GM19035 (cell line): ENCODE measurements at regions not wholly inside any gene's neighbourhood (a gene's known extent, or its start where the extent isn't known, plus 50 kb on each side); places are given as distances from the start of the nearest gene placed in this dataset.

ENCODE experiments used
- ATAC-seq: cut with Tn5 transposase; IDR thresholded peaks from one replicate; pipeline ENCODE4 v1.9.1; 2021; ENCODE audit not compliant: unreplicated experiment

GRCh38 chr10:121217331-121217730 lies 366.2 kb downstream of the WDR11 start:
- no peak for ATAC-seq

- no peak for ATAC-seq
These were observed 369.9 kb downstream of the WDR11 start for GRCh38 chr10:121221072-121221471.

- no peak for ATAC-seq
These were observed 370.8 kb downstream of the WDR11 start for GRCh38 chr10:121221991-121222390.

DNA sequence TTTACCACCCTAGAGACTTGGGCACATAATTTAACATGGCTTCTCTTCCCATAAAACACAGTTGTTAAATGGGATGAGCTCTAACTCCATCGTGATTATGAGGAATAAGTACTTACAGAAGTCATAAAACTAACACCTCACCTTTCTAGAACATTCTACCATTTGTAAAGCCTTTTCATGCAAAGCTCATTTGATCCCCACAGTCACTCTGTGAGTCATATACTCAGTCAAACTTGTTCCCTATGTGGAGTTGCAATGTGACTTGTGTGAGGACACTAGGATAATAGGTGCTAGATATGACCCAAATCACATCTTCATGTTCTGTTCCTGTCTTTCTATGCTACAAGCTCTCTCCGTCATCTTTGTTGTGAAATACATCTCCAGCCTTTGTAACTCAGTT lies 371.7 kb downstream of the WDR11 start:
- no peak for ATAC-seq

- no peak for ATAC-seq
These were observed 367.2 kb downstream of the FGFR2 start for GRCh38 chr10:121231079-121231478.

DNA sequence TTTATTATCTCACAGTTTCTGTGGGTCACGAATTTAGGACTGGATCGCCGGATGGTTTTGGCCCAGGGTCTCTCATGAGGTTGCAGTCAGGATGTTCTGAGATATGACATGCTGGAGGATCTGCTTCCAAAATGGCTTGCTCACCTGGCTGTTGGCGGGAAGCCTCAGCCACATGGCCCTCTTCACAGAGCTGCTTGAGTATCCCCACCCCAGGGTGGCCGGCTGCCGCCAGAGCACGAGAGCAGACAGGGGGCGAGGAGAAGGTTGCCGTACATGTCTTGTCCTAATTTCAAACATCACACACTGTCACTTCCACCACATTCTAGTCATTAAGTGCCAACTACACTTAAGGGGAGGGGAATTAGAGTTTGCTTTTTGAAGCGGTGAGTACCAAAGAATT lies 365.8 kb downstream of the FGFR2 start:
- no peak for ATAC-seq

- no peak for ATAC-seq
These were observed 362.6 kb downstream of the FGFR2 start for GRCh38 chr10:121235692-121236091.

- no peak for ATAC-seq
These were observed 361.6 kb downstream of the FGFR2 start for GRCh38 chr10:121236621-121237020.

GRCh38 chr10:121237718-121238117 lies 360.5 kb downstream of the FGFR2 start:
- no peak for ATAC-seq

GRCh38 chr10:121240011-121240410 lies 358.2 kb downstream of the FGFR2 start:
- ATAC-seq, result no peak

- ATAC-seq, result no peak
These were observed 357.7 kb downstream of the FGFR2 start for GRCh38 chr10:121240556-121240955.

- no peak for ATAC-seq
These were observed 356.9 kb downstream of the FGFR2 start for GRCh38 chr10:121241337-121241736.

DNA sequence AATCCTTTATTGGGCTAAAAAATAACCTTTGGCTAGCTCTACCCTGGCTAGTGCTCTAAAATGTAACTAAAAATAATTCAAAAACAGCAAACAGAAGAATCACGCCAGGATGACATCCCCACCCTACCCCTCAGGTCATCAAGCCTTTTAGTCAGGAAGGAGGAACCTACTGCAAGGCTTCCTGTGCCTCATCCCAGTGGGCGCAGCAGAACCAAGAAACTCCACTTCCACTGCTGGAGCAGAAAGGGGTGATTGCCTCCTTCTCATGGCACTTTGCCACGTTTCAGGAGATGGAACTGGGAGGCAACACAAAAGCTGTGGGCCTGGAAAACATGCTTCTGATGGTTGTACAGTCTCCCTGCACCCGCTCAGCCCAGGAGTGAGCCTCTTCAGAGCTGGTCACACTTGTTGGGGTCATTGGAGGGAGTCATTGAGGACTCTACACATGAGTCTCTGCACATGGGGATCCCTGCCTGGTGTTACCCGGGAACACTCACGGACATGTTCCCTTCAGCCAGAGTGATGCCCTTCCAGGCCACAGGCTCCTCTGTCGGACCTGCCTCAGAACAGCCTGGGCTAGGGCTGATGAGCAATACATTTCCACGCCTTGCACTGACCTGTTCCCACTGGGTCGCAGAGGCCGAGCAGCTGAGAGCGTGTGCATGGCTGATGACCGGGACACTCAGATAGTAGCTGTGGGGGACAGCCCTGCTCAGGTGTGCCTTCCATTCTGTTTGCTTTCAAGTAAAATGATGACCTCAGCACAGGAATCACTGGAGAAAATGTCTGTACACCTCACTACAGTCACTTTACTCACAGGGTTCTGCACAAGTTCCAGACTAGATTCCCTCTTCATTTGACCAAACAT lies 355.3 kb downstream of the FGFR2 start:
- no peak for ATAC-seq

GRCh38 chr10:121243609-121244241 lies 354.5 kb downstream of the FGFR2 start:
- no peak for ATAC-seq

DNA sequence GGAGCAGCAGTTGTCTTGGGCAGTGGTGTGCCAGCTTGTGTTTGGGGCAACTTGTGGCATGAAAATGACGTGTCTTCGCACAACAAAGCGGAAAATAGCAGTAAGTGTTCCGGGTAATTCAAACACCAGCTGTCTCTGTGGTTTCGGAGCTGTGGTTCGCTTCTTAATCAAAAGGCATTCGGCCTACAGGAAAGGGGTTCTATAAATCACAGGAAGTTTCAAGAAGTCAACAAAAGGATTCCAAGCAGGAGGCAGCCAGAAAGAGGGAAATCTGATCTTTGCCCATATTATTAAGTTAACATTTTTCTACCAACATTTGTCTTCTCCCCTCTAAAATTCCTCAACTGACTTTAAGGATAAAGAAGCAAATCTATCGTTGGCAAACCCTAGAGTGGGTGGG lies 353.4 kb downstream of the FGFR2 start:
- ATAC-seq, result no peak

DNA sequence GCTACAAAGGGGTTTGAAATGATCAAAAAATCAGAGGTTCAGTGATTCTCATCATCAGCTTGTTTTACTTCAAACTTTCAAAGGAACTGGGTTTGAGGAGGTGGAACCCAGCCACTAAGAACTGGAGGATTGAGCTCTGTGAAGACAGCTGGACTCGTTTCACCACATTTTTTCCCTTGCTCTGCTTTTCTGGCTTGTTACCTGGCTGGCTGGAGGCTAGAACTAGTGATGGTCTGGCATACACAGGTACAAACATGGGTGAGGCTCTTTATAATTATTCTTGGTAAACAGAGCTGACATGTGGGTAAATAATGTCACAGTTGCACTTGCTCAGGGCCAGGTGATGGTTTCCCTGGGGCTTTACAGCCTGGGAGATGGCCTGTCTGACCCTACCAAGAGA lies 352.5 kb downstream of the FGFR2 start:
- no peak for ATAC-seq

DNA sequence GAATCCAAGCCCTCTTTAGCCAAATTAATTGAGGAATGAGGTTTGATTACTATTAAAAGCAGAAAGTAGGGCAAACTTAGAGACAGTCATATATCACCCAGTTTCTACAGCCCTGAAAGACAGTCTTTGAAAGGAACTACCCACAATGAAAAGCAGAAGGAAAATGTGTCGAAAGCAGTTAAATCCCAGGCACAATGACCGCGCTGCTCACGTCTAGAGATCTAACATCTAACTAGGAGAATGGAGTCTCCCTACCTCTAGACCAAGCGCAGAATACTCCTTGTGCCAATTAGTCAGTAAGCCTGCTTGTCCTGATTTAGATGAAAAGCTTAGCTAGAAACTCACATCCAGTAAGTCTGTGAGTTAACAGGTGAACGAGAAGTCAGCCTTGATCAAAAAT lies 350.0 kb downstream of the FGFR2 start:
- ATAC-seq, result no peak

DNA sequence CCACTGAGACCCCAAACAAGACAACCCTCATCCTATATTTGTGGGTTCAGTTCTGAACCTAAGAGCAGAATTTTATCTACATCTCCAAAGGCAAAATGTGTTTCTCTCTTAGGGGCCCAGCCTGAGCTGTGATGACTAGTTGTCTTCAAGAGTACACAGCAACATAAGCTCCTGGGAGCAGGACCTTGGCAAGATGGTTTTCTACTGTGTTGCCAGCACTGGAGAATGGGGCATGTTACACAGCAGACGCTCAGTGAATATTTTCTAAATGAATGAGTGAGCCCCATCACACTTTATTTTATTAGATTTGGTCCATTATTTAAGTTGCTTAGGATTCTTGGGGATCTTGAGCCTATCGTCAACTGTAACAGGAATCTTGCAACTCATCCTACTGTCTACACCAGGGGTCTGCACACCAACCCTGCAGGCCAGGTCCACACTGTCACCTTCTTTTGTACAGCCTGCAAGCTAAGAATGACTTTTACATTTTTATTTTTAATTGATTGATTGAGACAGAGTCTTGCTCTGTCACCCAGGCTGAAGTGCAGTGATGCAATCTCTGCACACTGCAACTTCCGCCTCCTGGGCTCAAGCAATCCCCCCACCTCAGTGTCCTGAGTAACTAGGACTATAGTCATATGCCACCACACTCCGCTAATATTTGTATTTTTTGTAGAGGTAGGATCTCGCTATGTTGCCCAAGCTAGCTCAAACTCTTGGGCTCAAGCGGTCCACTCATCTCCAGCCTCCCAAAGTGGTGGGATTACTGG lies 347.1 kb downstream of the FGFR2 start:
- ATAC-seq, result no peak

DNA sequence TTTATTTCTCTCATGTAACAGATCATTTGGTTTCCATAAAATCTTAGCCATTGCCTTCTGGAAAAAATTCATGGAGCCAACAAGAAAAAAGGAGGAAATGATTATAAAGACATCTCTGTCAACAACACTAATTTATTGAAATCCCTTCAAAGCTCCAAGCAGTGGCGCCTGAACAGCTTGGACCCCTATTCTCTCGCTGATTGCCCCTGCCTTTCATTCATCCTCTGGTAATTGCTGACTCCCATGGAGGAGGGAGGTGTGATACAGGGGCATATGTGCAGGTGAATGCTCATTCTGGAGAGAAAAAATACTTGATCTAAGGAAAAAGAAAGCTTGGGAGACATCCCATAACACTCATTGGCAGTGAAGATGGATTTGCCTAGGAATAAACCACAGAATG lies 345.5 kb downstream of the FGFR2 start:
- no peak for ATAC-seq

DNA sequence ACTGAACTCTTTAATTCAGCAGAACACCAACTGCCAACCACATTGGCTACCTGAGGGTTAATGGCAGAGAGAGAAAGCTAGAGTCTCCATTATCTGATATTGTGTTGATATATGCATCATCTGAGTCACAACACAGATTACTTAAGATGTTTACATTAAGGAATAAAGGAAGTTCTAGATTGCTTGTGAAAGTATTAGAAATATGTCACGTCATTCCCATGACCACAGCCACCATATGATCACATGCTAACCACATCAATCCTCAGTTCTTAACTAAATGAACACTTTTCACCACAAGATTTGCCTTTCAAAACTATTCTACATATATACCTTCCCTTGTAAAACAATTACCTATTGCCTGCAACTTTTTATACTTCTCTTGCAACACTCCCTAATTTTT lies 337.9 kb downstream of the FGFR2 start:
- no peak for ATAC-seq

DNA sequence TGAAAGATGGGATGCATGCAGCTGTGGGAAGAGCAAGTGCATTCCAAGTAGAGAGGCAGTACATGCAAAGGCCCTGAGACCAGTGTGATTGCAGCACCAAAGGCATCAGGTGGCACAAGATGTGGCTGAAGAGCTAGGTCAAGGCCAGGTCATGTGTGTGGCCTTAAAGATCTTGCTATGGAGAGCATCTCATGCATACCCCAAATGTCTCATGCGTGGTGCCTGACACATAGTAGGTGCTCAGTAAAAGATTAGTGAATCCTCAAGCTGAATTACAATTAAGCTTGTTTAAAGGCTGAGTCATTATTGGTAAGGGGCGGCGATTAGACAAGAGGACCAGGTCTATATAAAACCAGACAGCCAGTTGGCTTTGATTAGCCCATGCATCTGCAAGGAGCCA lies 336.6 kb downstream of the FGFR2 start:
- no peak for ATAC-seq
